HepG2 (cell line): ENCODE measurements at regions not wholly inside any gene's neighbourhood (a gene's known extent, or its start where the extent isn't known, plus 50 kb on each side); places are given as distances from the start of the nearest gene placed in this dataset.

Experiments used
- ATAC-seq: fragments of 200-7000 bp; cut with Tn5 transposase; 3 replicates; pipeline ENCODE4 v1.9.1; 2020; ENCODE audit warnings: mild to moderate bottlenecking, moderate library complexity
- BruUV-seq: library from RNA; stranded (reverse); fragments of 400-500 nt; replicated peaks from 2 replicates; lab custom pipeline; 2021; lab: Mats Ljungman, UMichigan
- CTCF ChIA-PET: fragments of 300-600 bp; formaldehyde crosslinking; extraction: SDS; loops from one replicate; lab custom pipeline; 2021; ENCODE audit warnings: low total read pairs, inconsistent platforms, low intra/inter-chr PET ratio; lab: Yijun Ruan, JAX
- POLR2A ChIA-PET: fragments of 350-600 bp; sonication (Branson Sonifier 250); formaldehyde crosslinking; loops from one replicate; lab custom pipeline; 2020; ENCODE audit warnings: antibody characterized with exemption, inconsistent platforms; lab: Yijun Ruan, JAX
- DNase-seq: peaks from one replicate; pipeline ENCODE4 v3.0.0-alpha.2; 2015; ENCODE audit warnings: low spot score
- FAIRE-seq: peaks from 3 replicates; lab custom pipeline; 2011; peaks lifted over from hg19 to GRCh38; lab: Jason Lieb, UNC
- H2AFZ ChIP-seq: one replicate; pipeline ENCODE4 v1.6.1; 2011; ENCODE audit warnings: low read length, inconsistent platforms
- H3K27ac ChIP-seq: fragments of 300-600 bp; 3 replicates; pipeline ENCODE4 v1.8.0; 2011; ENCODE audit warnings: mixed run types, mild to moderate bottlenecking, mixed read lengths, low read length, inconsistent platforms; ENCODE audit not compliant: insufficient read depth; ENCODE audit errors: extremely low read length
- H3K27me3 ChIP-seq, 2 experiments: fragments of 200-600 bp in 1 of 2; 2 replicates in 1 of 2; 3 replicates in 1 of 2; pipeline versions ENCODE4 v1.6.0 to v1.8.0; 2011; ENCODE audit warnings: low read length in 2 of 2, mild to moderate bottlenecking in 2 of 2, moderate library complexity in 2 of 2, inconsistent platforms in 1 of 2; ENCODE audit not compliant: insufficient read depth in 2 of 2, control insufficient read depth in 1 of 2
- H3K36me3 ChIP-seq, 2 experiments: fragments of 200-600 bp in 1 of 2; replicated peaks in 1 of 2; 2 replicates in 1 of 2; 3 replicates in 1 of 2; pipeline versions ENCODE4 v1.5.1 to v1.8.0; 2011; ENCODE audit warnings: low read length in 2 of 2, inconsistent platforms in 1 of 2; ENCODE audit not compliant: insufficient read depth in 2 of 2, control insufficient read depth in 1 of 2
- H3K4me1 ChIP-seq: 2 replicates; pipeline ENCODE4 v1.5.1; 2012; ENCODE audit warnings: low read length, inconsistent platforms; ENCODE audit not compliant: insufficient read depth
- H3K4me2 ChIP-seq: 2 replicates; pipeline ENCODE4 v1.6.0; 2011; ENCODE audit warnings: low read depth, low read length, inconsistent platforms
- H3K4me3 ChIP-seq, 3 experiments: fragments of 200-600 bp in 1 of 3; sonication (generic), shearing (Covaris generic) in 1 of 3; replicated peaks in 1 of 3; 2 replicates each; pipeline ENCODE4 v1.5.1; 2011 to 2016; ENCODE audit warnings: low read length in 3 of 3, inconsistent platforms in 2 of 3, low read depth in 2 of 3, mild to moderate bottlenecking in 2 of 3, control low read depth in 1 of 3, mixed read lengths in 1 of 3; ENCODE audit not compliant: insufficient read depth in 1 of 3
- H3K79me2 ChIP-seq: one replicate; pipeline ENCODE4 v1.6.1; 2011; ENCODE audit warnings: low read length, inconsistent platforms; ENCODE audit not compliant: insufficient read depth
- H3K9ac ChIP-seq: 2 replicates; pipeline ENCODE4 v1.6.0; 2011; ENCODE audit warnings: mild to moderate bottlenecking, low read depth, low read length, inconsistent platforms; ENCODE audit not compliant: insufficient read depth
- H3K9me3 ChIP-seq: 2 replicates; pipeline ENCODE4 v1.5.1; 2012; ENCODE audit warnings: mild to moderate bottlenecking, low read length
- H4K20me1 ChIP-seq: 2 replicates; pipeline ENCODE4 v1.6.0; 2011; ENCODE audit warnings: inconsistent platforms, mild to moderate bottlenecking, low read length, moderate library complexity; ENCODE audit not compliant: insufficient read depth
- BATF2 ChIP-seq: sonication (generic); formaldehyde crosslinking; IDR thresholded peaks from 2 replicates; pipeline ENCODE4 v1.8.0; 2022; ENCODE audit warnings: mild to moderate bottlenecking, missing genetic modification reagents, moderate library complexity
- CC2D1A ChIP-seq: sonication (generic); formaldehyde crosslinking; IDR thresholded peaks from 2 replicates; pipeline ENCODE4 v1.8.1; 2023; ENCODE audit warnings: mild to moderate bottlenecking, missing genetic modification reagents
- CENPBD1 ChIP-seq: sonication (generic); formaldehyde crosslinking; IDR thresholded peaks from 2 replicates; pipeline ENCODE4 v1.8.0; 2022; ENCODE audit warnings: missing genetic modification reagents, low read depth, mild to moderate bottlenecking, borderline replicate concordance
- DPF2 ChIP-seq: sonication (generic); formaldehyde crosslinking; IDR thresholded peaks from 2 replicates; pipeline ENCODE4 v1.4.0; 2020; ENCODE audit warnings: mild to moderate bottlenecking, low read depth, missing genetic modification reagents, borderline replicate concordance
- GABPB1 ChIP-seq: IDR thresholded peaks from 2 replicates; pipeline ENCODE4 v1.6.1; 2016; ENCODE audit warnings: mild to moderate bottlenecking, missing genetic modification reagents, moderate library complexity, missing compliant biosample characterization
- IRF9 ChIP-seq: sonication (generic); formaldehyde crosslinking; IDR thresholded peaks from 2 replicates; pipeline ENCODE4 v1.8.0; 2022; ENCODE audit warnings: missing genetic modification reagents, mild to moderate bottlenecking, borderline replicate concordance
- MIER3 ChIP-seq: IDR thresholded peaks from 2 replicates; pipeline ENCODE4 v1.6.1; 2016; ENCODE audit warnings: missing compliant biosample characterization, borderline replicate concordance
- PCBP1 ChIP-seq: fragments of 200-400 bp; formaldehyde crosslinking; IDR thresholded peaks from 2 replicates; pipeline ENCODE4 v1.6.1; 2017; ENCODE audit warnings: mild to moderate bottlenecking, low read depth, low read length, borderline replicate concordance
- POLR2AphosphoS5 ChIP-seq: IDR thresholded peaks from 2 replicates; pipeline ENCODE4 v1.6.1; 2012; ENCODE audit warnings: low read depth, low read length
- SALL1 ChIP-seq: sonication (generic); formaldehyde crosslinking; IDR thresholded peaks from 2 replicates; pipeline ENCODE4 v1.8.0; 2022; ENCODE audit warnings: mild to moderate bottlenecking, missing genetic modification reagents
- SOX5 ChIP-seq: IDR thresholded peaks from 2 replicates; pipeline ENCODE4 v1.6.1; 2016; ENCODE audit warnings: borderline replicate concordance
- TBX3 ChIP-seq: fragments of 450-650 bp; IDR thresholded peaks from 2 replicates; pipeline ENCODE4 v1.6.1; 2017; ENCODE audit warnings: antibody characterized with exemption, mild to moderate bottlenecking, inconsistent platforms, borderline replicate concordance
- TERF1 ChIP-seq: sonication (generic); formaldehyde crosslinking; IDR thresholded peaks from 2 replicates; pipeline ENCODE4 v1.8.0; 2022; ENCODE audit warnings: mild to moderate bottlenecking, missing genetic modification reagents, moderate library complexity
- ZBTB46 ChIP-seq: sonication (generic); formaldehyde crosslinking; IDR thresholded peaks from 2 replicates; pipeline ENCODE4 v1.4.0; 2020; ENCODE audit warnings: mild to moderate bottlenecking, missing genetic modification reagents, borderline replicate concordance
- ZIK1 ChIP-seq: sonication (generic); formaldehyde crosslinking; IDR thresholded peaks from 2 replicates; pipeline ENCODE4 v1.5.0; 2020; ENCODE audit warnings: mild to moderate bottlenecking, low read depth, missing genetic modification reagents, borderline replicate concordance
- ZNF331 ChIP-seq: sonication (generic); formaldehyde crosslinking; IDR thresholded peaks from 2 replicates; pipeline ENCODE4 v1.4.0; 2020; ENCODE audit warnings: missing genetic modification reagents
- ZNF589 ChIP-seq: sonication (generic); formaldehyde crosslinking; conservative IDR thresholded peaks from 2 replicates; pipeline ENCODE4 v1.8.0; 2022; ENCODE audit warnings: mild to moderate bottlenecking, moderate library complexity, missing genetic modification reagents
- ZNF737 ChIP-seq: sonication (generic); formaldehyde crosslinking; IDR thresholded peaks from 2 replicates; pipeline ENCODE4 v1.5.0; 2020; ENCODE audit warnings: missing genetic modification reagents, mild to moderate bottlenecking, borderline replicate concordance
- ZSCAN29 ChIP-seq: sonication (generic); formaldehyde crosslinking; conservative IDR thresholded peaks from 2 replicates; pipeline ENCODE4 v1.4.0; 2020; ENCODE audit warnings: mild to moderate bottlenecking, missing genetic modification reagents
- in situ Hi-C: cut with HindIII; loops from 2 replicates; pipeline ENCODE4 v1.10.0; 2017; ENCODE audit warnings: low pct_unique_long_range_greater_than_20kb; ENCODE audit not compliant: extremely low pct_ligation_motif_present
- intact Hi-C: fragments of 100-400 bp; cut with micrococcal nuclease; formaldehyde crosslinking; loops from one replicate; pipeline ENCODE4 v1.10.0; 2022; ENCODE audit not compliant: unreplicated experiment

- no peak overlapping the region for H3K9ac ChIP-seq
- intact Hi-C loops: no loop called here
- POLR2A ChIA-PET: interaction anchor here (0.9 kb wide), 1 partner anchor 23 kb away, joined by 3 read pairs; no protein-coding TSS in a partner anchor
- H3K27me3 ChIP-seq: no peaks in the 10 kb centered on the region
- H3K4me2 ChIP-seq: no peak overlapping the region
- H3K4me3 ChIP-seq: no peak overlapping the region
- ATAC-seq (no peak), DNase-seq (no peak), FAIRE-seq (no peak)
- no peak overlapping the region for H2AFZ ChIP-seq
- in situ Hi-C loops: no loop called here
- no peak overlapping the region for H3K27ac ChIP-seq
- H4K20me1 ChIP-seq: no peaks in the 10 kb centered on the region
- H3K4me1 ChIP-seq: peaks cover 11% of the 10 kb centered on the region
- BruUV-seq: TSS peak; percentile 17
- peaks cover 0 to 9% of the 10 kb centered on the region in 2 experiments; a peak in 2 of 5 replicates for H3K36me3 ChIP-seq
- CTCF ChIA-PET: no interaction called here
- peaks cover 2% of the 10 kb centered on the region for H3K79me2 ChIP-seq
- no peaks in the 10 kb centered on the region for H3K9me3 ChIP-seq
- TF ChIP-seq ZBTB46 (CRISPR knock-in tag): no peak
- TF ChIP-seq CENPBD1 (CRISPR knock-in tag): no peak
- no peak for TF ChIP-seq BATF2
- no peak for TF ChIP-seq ZNF331 (CRISPR knock-in tag)
- TF ChIP-seq CC2D1A (CRISPR knock-in tag): no peak
- TF ChIP-seq POLR2AphosphoS5: no peak
- peak; percentile 11; the same call in 1 of the 2 replicates for TF ChIP-seq SOX5
- TF ChIP-seq DPF2 (CRISPR knock-in tag): no peak
- no peak for TF ChIP-seq ZNF589 (CRISPR knock-in tag)
- no peak for TF ChIP-seq GABPB1 (CRISPR knock-in tag)
- TF ChIP-seq IRF9 (CRISPR knock-in tag): no peak
- no peak for TF ChIP-seq ZSCAN29
- no peak for TF ChIP-seq SALL1 (CRISPR knock-in tag)
- no peak for TF ChIP-seq TBX3
- TF ChIP-seq MIER3 (CRISPR knock-in tag): no peak
- no peak for TF ChIP-seq ZNF737 (CRISPR knock-in tag)
- TF ChIP-seq ZIK1: no peak
- no peak for TF ChIP-seq PCBP1
- no peak for TF ChIP-seq TERF1 (CRISPR knock-in tag)
Measured at GRCh38 chrY:19590235-19590634, 154.3 kb downstream of the KDM5D start.
